Spleen (tissue), 11 donors: ENCODE measurements at regions not wholly inside any gene's neighbourhood (a gene's known extent, or its start where the extent isn't known, plus 50 kb on each side); places are given as distances from the start of the nearest gene placed in this dataset.

ENCODE experiments used
- DNase-seq: peaks from one replicate; pipeline ENCODE4 v3.0.0-alpha.2; 2020
- H3K27ac ChIP-seq, 8 donors: fragments of 200-600 bp; sonication (generic) in 7 of 8; 1 replicate in 4 of 8; 2 replicates in 4 of 8; pipeline versions ENCODE4 v1.5.0 to v1.8.0; 2016 to 2021; ENCODE audit warnings: inconsistent platforms in 4 of 8, mild to moderate bottlenecking in 4 of 8, moderate library complexity in 1 of 8
- H3K27me3 ChIP-seq, 7 donors: fragments of 200-600 bp; sonication (generic) in 6 of 7; replicated peaks in 1 of 7; 1 replicate in 4 of 7; 2 replicates in 3 of 7; pipeline versions ENCODE4 v1.5.0 to v1.8.0; 2016 to 2021; ENCODE audit warnings: inconsistent platforms in 3 of 7, mild to moderate bottlenecking in 1 of 7
- H3K36me3 ChIP-seq, 6 donors: fragments of 200-600 bp; sonication (generic) in 5 of 6; 1 replicate in 4 of 6; 2 replicates in 2 of 6; pipeline versions ENCODE4 v1.5.0 to v1.8.0; 2016 to 2021; ENCODE audit warnings: inconsistent platforms in 2 of 6
- H3K4me1 ChIP-seq, 6 donors: fragments of 200-600 bp; sonication (generic) in 5 of 6; 1 replicate in 3 of 6; 2 replicates in 3 of 6; pipeline versions ENCODE4 v1.5.0 to v1.8.0; 2016 to 2021; ENCODE audit warnings: inconsistent platforms in 3 of 6
- H3K4me3 ChIP-seq, 8 donors: fragments of 200-600 bp; sonication (generic) in 7 of 8; 1 replicate in 4 of 8; 2 replicates in 4 of 8; pipeline versions ENCODE4 v1.5.0 to v1.8.0; 2016 to 2021; ENCODE audit warnings: inconsistent platforms in 4 of 8, mild to moderate bottlenecking in 4 of 8, moderate library complexity in 2 of 8
- H3K9me3 ChIP-seq, 8 donors: fragments of 200-600 bp; sonication (generic) in 7 of 8; 1 replicate in 4 of 8; 2 replicates in 4 of 8; pipeline versions ENCODE4 v1.5.0 to v1.8.0; 2016 to 2021; ENCODE audit warnings: inconsistent platforms in 4 of 8
- POLR2A ChIP-seq, 3 donors: fragments of 450-650 bp; IDR thresholded peaks; one replicate each; pipeline ENCODE4 v1.5.1; 2017; ENCODE audit warnings: antibody characterized with exemption in 3 of 3, mild to moderate bottlenecking in 1 of 3
- POLR2AphosphoS5 ChIP-seq, 3 donors: sonication (generic); formaldehyde crosslinking; IDR thresholded peaks; one replicate each; pipeline ENCODE4 v1.5.1; 2017; ENCODE audit warnings: antibody characterized with exemption in 3 of 3
- WGBS, 5 donors: extraction: QIAGEN DNeasy Blood & Tissue Kit in 3 of 5; methylation state at CpG; one replicate each; pipeline versions ENCODE4 v1.1.5 to v1.1.7; 2013 to 2018; 5-methylcytosine and 5-hydroxymethylcytosine counted together
- intact Hi-C: fragments of 100-400 bp; cut with DNase I; formaldehyde crosslinking; loops from one replicate; pipeline ENCODE4 v1.15.0; 2023; ENCODE audit warnings: low total_unique reads
- TF ChIP-seq, protein P1 (sequence below), 11 experiments: fragments of 200-600 bp in 7 of 11; fragments of 450-650 bp in 4 of 11; sonication (generic) in 4 of 11; IDR thresholded peaks in 8 of 11; conservative IDR thresholded peaks in 3 of 11; 1 replicate in 7 of 11; 2 replicates in 4 of 11; pipeline versions ENCODE4 v1.4.0 to v1.8.0; 2016 to 2021; ENCODE audit warnings: antibody characterized with exemption in 11 of 11, inconsistent platforms in 4 of 11, mild to moderate bottlenecking in 1 of 11
- donor health status: healthy with polysubstance abuse.
- donor health status: DM: no; HTN: no; CAD: no; lungs with moderate emphysema.
- donor health status: DM: no; HTN: no; CAD: no.
- donor health status: Bipolar disorder and iron deficiency.
- donor health status: healthy.
- donor health status: DM: no; HTN: no; CAD: no.
- donor health status: DM: yes; HTN: yes; CAD: no.

DNA sequence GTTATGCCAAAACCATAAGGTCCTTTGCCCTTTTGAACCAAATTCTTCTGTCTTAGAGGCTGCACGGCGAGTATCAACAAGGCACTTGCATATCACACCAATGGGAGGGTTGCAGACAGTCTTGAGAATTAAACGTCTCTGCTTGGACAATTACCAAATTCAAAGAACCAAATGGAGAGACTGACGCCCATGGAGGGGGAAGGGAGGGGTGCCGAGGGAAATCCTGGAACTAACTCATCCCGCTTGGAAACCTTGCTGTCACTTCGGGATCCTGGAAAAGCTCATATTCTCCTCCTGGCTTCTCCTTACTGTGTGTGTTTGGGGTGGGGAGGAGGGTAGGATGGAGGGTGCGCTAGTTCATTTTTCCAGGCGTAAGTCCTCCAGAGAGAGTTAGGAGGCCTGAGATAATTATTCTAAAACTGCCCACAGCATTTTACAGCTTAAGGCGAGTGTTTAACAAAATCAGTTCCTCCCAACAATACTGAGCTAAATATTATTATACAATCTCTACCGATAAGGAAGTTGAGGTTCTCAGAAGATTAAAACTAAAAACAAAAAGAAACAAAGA is 425.1 kb downstream of the TSHZ3 start:
- TF ChIP-seq POLR2A (IDR thresholded peaks at IDR 0.05): no peak
- no peak for TF ChIP-seq POLR2AphosphoS5 (IDR thresholded peaks at IDR 0.05)
- TF ChIP-seq, protein P1, sequence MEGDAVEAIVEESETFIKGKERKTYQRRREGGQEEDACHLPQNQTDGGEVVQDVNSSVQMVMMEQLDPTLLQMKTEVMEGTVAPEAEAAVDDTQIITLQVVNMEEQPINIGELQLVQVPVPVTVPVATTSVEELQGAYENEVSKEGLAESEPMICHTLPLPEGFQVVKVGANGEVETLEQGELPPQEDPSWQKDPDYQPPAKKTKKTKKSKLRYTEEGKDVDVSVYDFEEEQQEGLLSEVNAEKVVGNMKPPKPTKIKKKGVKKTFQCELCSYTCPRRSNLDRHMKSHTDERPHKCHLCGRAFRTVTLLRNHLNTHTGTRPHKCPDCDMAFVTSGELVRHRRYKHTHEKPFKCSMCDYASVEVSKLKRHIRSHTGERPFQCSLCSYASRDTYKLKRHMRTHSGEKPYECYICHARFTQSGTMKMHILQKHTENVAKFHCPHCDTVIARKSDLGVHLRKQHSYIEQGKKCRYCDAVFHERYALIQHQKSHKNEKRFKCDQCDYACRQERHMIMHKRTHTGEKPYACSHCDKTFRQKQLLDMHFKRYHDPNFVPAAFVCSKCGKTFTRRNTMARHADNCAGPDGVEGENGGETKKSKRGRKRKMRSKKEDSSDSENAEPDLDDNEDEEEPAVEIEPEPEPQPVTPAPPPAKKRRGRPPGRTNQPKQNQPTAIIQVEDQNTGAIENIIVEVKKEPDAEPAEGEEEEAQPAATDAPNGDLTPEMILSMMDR (IDR thresholded peaks at IDR 0.05 in 8 of 11, conservative IDR thresholded peaks at IDR 0.05 in 3 of 11): no peak
- no peak overlapping the region for H3K27ac ChIP-seq
- H3K4me3 ChIP-seq: no peak overlapping the region
- WGBS, 5 donors: 65 to 73% (median 70%) methylated on average over 11 of the region's 11 CpGs
- intact Hi-C loops: no loop called here
- no peak for DNase-seq
- no peaks in the 10 kb centered on the region for H3K36me3 ChIP-seq
- peaks cover 0 to 7% (median 0%) of the 10 kb centered on the region in 7 donors for H3K27me3 ChIP-seq
- peaks cover 0 to 23% (median 12%) of the 10 kb centered on the region in 8 donors for H3K9me3 ChIP-seq
- H3K4me1 ChIP-seq: no peaks in the 10 kb centered on the region

- no peak for DNase-seq
- peaks cover 0 to 9% (median 0%) of the 10 kb centered on the region in 7 donors for H3K27me3 ChIP-seq
- peaks cover 0 to 17% (median 9%) of the 10 kb centered on the region in 8 donors for H3K9me3 ChIP-seq
- H3K4me1 ChIP-seq: no peaks in the 10 kb centered on the region
- 58 to 80% (median 77%) methylated on average over 4 of the region's 4 CpGs for WGBS, 5 donors
- H3K4me3 ChIP-seq: no peak overlapping the region
- no peak overlapping the region for H3K27ac ChIP-seq
- no peaks in the 10 kb centered on the region for H3K36me3 ChIP-seq
- intact Hi-C loops: no loop called here
- TF ChIP-seq, protein P1 (IDR thresholded peaks at IDR 0.05 in 8 of 11, conservative IDR thresholded peaks at IDR 0.05 in 3 of 11): no peak
- no peak for TF ChIP-seq POLR2AphosphoS5 (IDR thresholded peaks at IDR 0.05)
Observed at GRCh38 chr19:30923621-30924020, 425.6 kb downstream of the TSHZ3 start.

DNA sequence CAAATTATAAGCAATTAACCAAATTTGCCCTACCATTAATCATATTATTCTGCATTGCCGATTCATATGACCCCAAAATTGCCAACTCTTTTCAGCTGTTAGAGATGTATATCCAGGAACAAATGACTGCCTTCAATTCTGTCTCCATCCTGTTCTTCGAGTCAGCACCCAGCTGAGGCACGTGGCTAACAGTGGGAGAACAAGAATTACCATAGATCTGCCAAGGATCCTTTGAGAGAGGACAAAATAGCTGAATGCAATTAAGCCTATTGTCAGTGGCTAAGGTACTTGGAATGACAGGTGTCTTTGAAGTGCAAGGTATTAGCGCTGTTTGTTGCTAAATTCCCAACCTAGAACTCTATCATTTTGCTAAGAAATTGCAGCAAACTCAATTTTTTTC is 426.1 kb downstream of the TSHZ3 start:
- H3K9me3 ChIP-seq: peaks cover 0 to 12% (median 4%) of the 10 kb centered on the region in 8 donors
- intact Hi-C loops: no loop called here
- 62 to 73% (median 68%) methylated on average over 4 of the region's 4 CpGs for WGBS, 5 donors
- H3K36me3 ChIP-seq: no peaks in the 10 kb centered on the region
- H3K4me3 ChIP-seq: no peak overlapping the region
- no peak overlapping the region for H3K27ac ChIP-seq
- no peak for DNase-seq
- H3K4me1 ChIP-seq: no peaks in the 10 kb centered on the region
- TF ChIP-seq POLR2AphosphoS5 (IDR thresholded peaks at IDR 0.05) (no peak), POLR2A (IDR thresholded peaks at IDR 0.05) (no peak)
- TF ChIP-seq, protein P1 (IDR thresholded peaks at IDR 0.05 in 8 of 11, conservative IDR thresholded peaks at IDR 0.05 in 3 of 11): no peak
- peaks cover 0 to 9% (median 0%) of the 10 kb centered on the region in 7 donors for H3K27me3 ChIP-seq

DNA sequence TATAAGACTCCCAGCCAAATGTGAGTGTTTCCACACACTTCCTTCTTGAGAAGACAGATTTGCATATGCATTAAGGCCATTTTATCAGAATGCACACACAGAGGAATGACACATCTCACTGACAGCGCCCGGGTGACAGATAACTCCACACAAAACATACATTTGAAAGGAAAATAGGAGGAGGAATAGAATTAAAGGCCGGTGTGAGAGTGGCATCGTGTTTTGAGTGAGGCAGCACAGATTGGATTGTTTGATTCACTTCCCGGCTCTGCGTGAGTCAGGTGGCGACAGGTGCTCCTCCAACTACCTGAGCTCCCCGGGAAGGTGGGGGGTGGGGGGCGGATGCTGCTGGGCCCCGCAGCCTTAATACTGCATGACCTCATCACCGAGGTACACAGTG is 429.0 kb downstream of the TSHZ3 start:
- peaks cover 0 to 9% (median 0%) of the 10 kb centered on the region in 7 donors for H3K27me3 ChIP-seq
- no peak overlapping the region for H3K27ac ChIP-seq
- no peaks in the 10 kb centered on the region for H3K4me1 ChIP-seq
- WGBS, 5 donors: 72 to 82% (median 79%) methylated on average over 10 to 11 of the region's 11 CpGs
- H3K36me3 ChIP-seq: no peaks in the 10 kb centered on the region
- DNase-seq: no peak
- TF ChIP-seq POLR2A (IDR thresholded peaks at IDR 0.05) (no peak), POLR2AphosphoS5 (IDR thresholded peaks at IDR 0.05) (no peak)
- TF ChIP-seq, protein P1 (IDR thresholded peaks at IDR 0.05 in 8 of 11, conservative IDR thresholded peaks at IDR 0.05 in 3 of 11): no peak
- peaks cover 0 to 3% (median 0%) of the 10 kb centered on the region in 8 donors for H3K9me3 ChIP-seq
- intact Hi-C loops: no loop called here
- H3K4me3 ChIP-seq: no peak overlapping the region
